Activated CD4-positive, alpha-beta T cell treated with anti-CD3 and anti-CD28 coated beads, Interleukin-2, amount 10 ng/mL, durations not matched to agents 24 days and 14 days (primary cell): ENCODE measurements at regions not wholly inside any gene's neighbourhood (a gene's known extent, or its start where the extent isn't known, plus 50 kb on each side); places are given as distances from the start of the nearest gene placed in this dataset.

ENCODE experiments used
- DNase-seq: peaks from one replicate; pipeline ENCODE4 v3.0.0; 2022
- H3K27ac Mint-ChIP-seq: one replicate; pipeline ENCODE4 v1.8.0; 2022; ENCODE audit warnings: mild to moderate bottlenecking, mixed read lengths
- H3K27me3 Mint-ChIP-seq: one replicate; pipeline ENCODE4 v1.8.0; 2022; ENCODE audit warnings: mixed read lengths
- H3K36me3 Mint-ChIP-seq: one replicate; pipeline ENCODE4 v1.8.0; 2022; ENCODE audit warnings: low read depth, mild to moderate bottlenecking, mixed read lengths
- H3K4me1 Mint-ChIP-seq: one replicate; pipeline ENCODE4 v1.8.0; 2021; ENCODE audit warnings: mixed read lengths
- H3K4me3 Mint-ChIP-seq: one replicate; pipeline ENCODE4 v1.8.0; 2022; ENCODE audit warnings: mild to moderate bottlenecking, moderate library complexity, mixed read lengths
- H3K9me3 Mint-ChIP-seq: one replicate; pipeline ENCODE4 v1.8.0; 2021; ENCODE audit warnings: mixed read lengths
- intact Hi-C: fragments of 100-400 bp; cut with micrococcal nuclease; formaldehyde crosslinking; loops from one replicate; pipeline ENCODE4 v1.15.1; 2023

- H3K27ac Mint-ChIP-seq: peak overlapping the region; percentile 9
- no peaks in the 10 kb centered on the region for H3K9me3 Mint-ChIP-seq
- H3K4me3 Mint-ChIP-seq: no peak overlapping the region
- no peaks in the 10 kb centered on the region for H3K27me3 Mint-ChIP-seq
- no peak for DNase-seq
- no peaks in the 10 kb centered on the region for H3K36me3 Mint-ChIP-seq
- no peaks in the 10 kb centered on the region for H3K4me1 Mint-ChIP-seq
- intact Hi-C loops: no loop called here
Observed at GRCh38 chr7:114852293-114852692, 69.6 kb upstream of the MDFIC start.

- no peaks in the 10 kb centered on the region for H3K36me3 Mint-ChIP-seq
- intact Hi-C loops: no loop called here
- H3K9me3 Mint-ChIP-seq: no peaks in the 10 kb centered on the region
Observed at GRCh38 chr7:114853189-114853588, 68.7 kb upstream of the MDFIC start.

DNA sequence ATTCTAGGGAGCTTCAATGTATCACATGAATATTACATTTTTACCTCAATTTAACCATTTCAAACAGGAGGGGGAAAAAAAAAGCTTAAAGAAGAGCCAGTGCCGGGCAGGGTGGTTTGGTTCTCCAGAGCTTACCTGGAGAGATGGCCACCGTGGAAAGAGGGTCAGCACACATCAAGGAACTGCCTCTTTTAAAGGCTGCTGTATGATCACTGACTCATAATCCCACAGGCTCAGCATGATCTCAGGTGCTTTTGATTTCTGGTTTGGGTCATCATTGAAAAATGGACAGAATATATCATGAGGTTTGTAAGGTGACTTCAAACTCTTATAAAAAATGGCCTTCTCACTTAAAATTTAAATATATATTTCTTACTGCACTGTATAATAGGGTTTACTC is 67.5 kb upstream of the MDFIC start:
- intact Hi-C loops: no loop called here
- Mint-ChIP-seq H3K4me3 (no peak overlapping the region), H3K4me1 (peaks cover 2% of the 10 kb centered on the region), H3K9me3 (peaks cover 3% of the 10 kb centered on the region), H3K36me3 (no peaks in the 10 kb centered on the region), H3K27me3 (peaks cover 2% of the 10 kb centered on the region), H3K27ac (no peak overlapping the region)
- no peak for DNase-seq

More at GRCh38 chr7:114853189-114853588, 68.7 kb upstream of the MDFIC start:
- no peak overlapping the region for H3K27ac Mint-ChIP-seq
- H3K4me3 Mint-ChIP-seq: no peak overlapping the region
- no peak for DNase-seq
- no peaks in the 10 kb centered on the region for H3K27me3 Mint-ChIP-seq
- H3K4me1 Mint-ChIP-seq: peaks cover 2% of the 10 kb centered on the region

- H3K27ac Mint-ChIP-seq: no peak overlapping the region
- peaks cover 7% of the 10 kb centered on the region for H3K9me3 Mint-ChIP-seq
- peaks cover 2% of the 10 kb centered on the region for H3K27me3 Mint-ChIP-seq
- no peak for DNase-seq
- intact Hi-C loops: no loop called here
- H3K36me3 Mint-ChIP-seq: no peaks in the 10 kb centered on the region
- H3K4me1 Mint-ChIP-seq: peaks cover 2% of the 10 kb centered on the region
- H3K4me3 Mint-ChIP-seq: no peak overlapping the region
Observed at GRCh38 chr7:114856625-114857024, 65.3 kb upstream of the MDFIC start.

DNA sequence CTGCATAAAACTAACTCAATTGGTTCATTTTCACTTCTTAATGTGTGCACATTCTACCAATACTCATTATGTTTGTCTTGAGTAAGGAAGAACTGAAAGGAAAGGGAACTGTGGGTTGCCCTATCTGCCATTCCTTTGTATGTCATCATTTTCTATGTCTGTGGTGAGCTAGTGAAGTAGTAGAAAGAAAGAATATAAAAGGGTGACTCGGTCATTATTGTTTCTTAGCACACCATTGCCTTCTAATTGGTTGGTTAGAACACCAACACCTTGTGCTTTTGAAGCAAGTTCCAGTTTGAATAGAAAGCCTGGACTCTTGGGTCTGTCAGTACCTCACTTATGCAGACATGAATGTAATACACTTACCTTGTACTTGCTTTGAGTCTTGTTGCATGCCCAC is 64.3 kb upstream of the MDFIC start:
- intact Hi-C loops: no loop called here
- Mint-ChIP-seq H3K36me3 (no peaks in the 10 kb centered on the region), H3K27me3 (peaks cover 2% of the 10 kb centered on the region), H3K4me1 (peaks cover 2% of the 10 kb centered on the region), H3K27ac (no peak overlapping the region), H3K9me3 (peaks cover 7% of the 10 kb centered on the region), H3K4me3 (no peak overlapping the region)
- no peak for DNase-seq

DNA sequence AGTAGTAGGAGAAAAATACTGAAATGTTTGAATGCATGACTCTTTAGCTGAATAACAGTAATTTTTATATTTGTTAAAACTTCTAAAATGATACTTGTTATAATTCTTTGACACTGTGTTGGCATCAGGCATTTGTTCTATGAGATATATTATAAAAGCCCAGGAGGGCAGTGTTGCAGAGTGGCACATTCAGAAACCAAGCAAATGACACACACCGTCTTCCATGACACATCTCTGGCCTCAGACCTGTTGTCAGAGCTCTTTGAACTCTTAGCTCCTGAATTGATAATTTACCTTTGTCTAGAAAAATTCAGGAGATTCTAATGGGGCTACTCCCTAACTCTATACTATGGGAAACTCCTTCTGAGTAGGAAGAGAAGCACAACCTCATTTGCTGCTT is 62.4 kb upstream of the MDFIC start:
- Mint-ChIP-seq H3K27me3 (peaks cover 2% of the 10 kb centered on the region), H3K27ac (no peak overlapping the region), H3K36me3 (no peaks in the 10 kb centered on the region), H3K9me3 (peaks cover 7% of the 10 kb centered on the region), H3K4me1 (peaks cover 2% of the 10 kb centered on the region), H3K4me3 (no peak overlapping the region)
- intact Hi-C loops: no loop called here
- DNase-seq: no peak

DNA sequence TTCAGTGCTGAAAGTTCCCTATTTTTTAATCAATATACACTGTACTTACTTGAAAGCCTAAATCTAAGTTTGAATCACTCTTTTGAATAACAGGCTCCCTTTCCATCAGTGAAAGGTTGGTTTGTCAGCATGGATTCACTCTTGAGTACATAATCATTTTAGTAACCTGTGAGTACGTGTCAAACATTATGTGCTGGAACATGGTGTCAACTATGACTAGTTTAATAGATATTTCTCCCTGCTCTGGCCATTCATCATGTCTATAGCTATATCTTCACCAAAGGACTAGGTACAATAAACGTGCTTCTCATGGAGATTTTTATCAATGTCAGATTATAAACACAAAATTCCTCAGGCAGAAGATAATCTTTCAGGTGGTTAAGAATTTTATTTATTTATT is 61.7 kb upstream of the MDFIC start:
- Mint-ChIP-seq H3K27ac (no peak overlapping the region), H3K9me3 (peaks cover 7% of the 10 kb centered on the region), H3K27me3 (peaks cover 2% of the 10 kb centered on the region), H3K36me3 (no peaks in the 10 kb centered on the region), H3K4me1 (peaks cover 3% of the 10 kb centered on the region), H3K4me3 (no peak overlapping the region)
- intact Hi-C loops: loop anchor here (10.0 kb wide), 2 partner anchors 255 to 615 kb away; no protein-coding TSS in a partner anchor
- DNase-seq: no peak

DNA sequence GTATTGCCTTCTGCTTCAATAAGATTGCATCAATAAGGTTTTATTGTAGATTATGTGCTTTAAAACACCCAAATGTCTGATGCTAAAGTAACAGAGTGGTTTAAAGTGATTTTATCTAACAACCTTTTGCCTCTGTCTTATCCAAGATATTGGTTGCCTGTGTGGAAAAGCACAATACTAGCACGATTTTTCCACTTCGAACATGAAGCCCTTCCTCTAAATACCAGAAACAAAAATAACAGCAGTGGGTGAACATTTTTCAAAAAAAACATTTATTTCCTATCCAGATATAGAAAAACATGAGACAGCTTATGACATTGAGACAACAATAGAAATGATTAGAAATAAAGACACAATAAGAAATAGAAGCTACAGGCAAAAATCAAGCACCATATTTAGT is 59.5 kb upstream of the MDFIC start:
- peaks cover 10% of the 10 kb centered on the region for H3K9me3 Mint-ChIP-seq
- intact Hi-C loops: loop anchor here (10.0 kb wide), 2 partner anchors 252 to 612 kb away; no protein-coding TSS in a partner anchor
- H3K36me3 Mint-ChIP-seq: no peaks in the 10 kb centered on the region
- H3K27me3 Mint-ChIP-seq: peaks cover 2% of the 10 kb centered on the region
- DNase-seq: no peak
- no peak overlapping the region for H3K4me3 Mint-ChIP-seq
- peaks cover 13% of the 10 kb centered on the region for H3K4me1 Mint-ChIP-seq
- H3K27ac Mint-ChIP-seq: no peak overlapping the region

- Mint-ChIP-seq H3K4me1 (peaks cover 11% of the 10 kb centered on the region), H3K36me3 (no peaks in the 10 kb centered on the region), H3K9me3 (peaks cover 8% of the 10 kb centered on the region), H3K27me3 (peaks cover under 1% of the 10 kb centered on the region), H3K27ac (no peak overlapping the region), H3K4me3 (no peak overlapping the region)
- intact Hi-C loops: loop anchor here (2.0 to 10.0 kb wide), 3 partner anchors 53 to 611 kb away; no protein-coding TSS in a partner anchor
- no peak for DNase-seq
Observed at GRCh38 chr7:114864278-114864677, 57.6 kb upstream of the MDFIC start.

GRCh38 chr7:114865564-114865963 is 56.3 kb upstream of the MDFIC start:
- intact Hi-C loops: loop anchor here (1.0 to 10.0 kb wide), 7 partner anchors 51 to 609 kb away; no protein-coding TSS in a partner anchor
- Mint-ChIP-seq H3K4me1 (peaks cover 11% of the 10 kb centered on the region), H3K4me3 (no peak overlapping the region), H3K27ac (no peak overlapping the region), H3K9me3 (peaks cover 4% of the 10 kb centered on the region), H3K27me3 (no peaks in the 10 kb centered on the region), H3K36me3 (no peaks in the 10 kb centered on the region)
- DNase-seq: peak; percentile 85
